Loucy (cell line): ENCODE measurements at regions not wholly inside any gene's neighbourhood (a gene's known extent, or its start where the extent isn't known, plus 50 kb on each side); places are given as distances from the start of the nearest gene placed in this dataset.

Experiments used
- H2AFZ ChIP-seq: fragments of 200-600 bp; sonication (generic); 2 replicates; pipeline ENCODE4 v1.6.0; 2016; ENCODE audit warnings: antibody characterized with exemption, mild to moderate bottlenecking, low read length, moderate library complexity
- H3F3A ChIP-seq: fragments of 200-600 bp; 2 replicates; pipeline ENCODE4 v1.6.0; 2016; ENCODE audit warnings: antibody characterized with exemption, low read depth, mild to moderate bottlenecking
- H3K27me3 ChIP-seq: fragments of 200-600 bp; sonication (generic); 2 replicates; pipeline ENCODE4 v1.6.1; 2014; ENCODE audit warnings: low read length, mild to moderate bottlenecking; ENCODE audit not compliant: insufficient read depth, poor library complexity, severe bottlenecking
- H3K36me3 ChIP-seq: fragments of 200-600 bp; sonication (generic); 2 replicates; pipeline ENCODE4 v1.6.1; 2016; ENCODE audit warnings: low read length; ENCODE audit not compliant: insufficient read depth
- H3K4me1 ChIP-seq: fragments of 200-600 bp; sonication (generic); 2 replicates; pipeline ENCODE4 v1.5.1; 2014; ENCODE audit warnings: low read length, mild to moderate bottlenecking; ENCODE audit not compliant: insufficient read depth, poor library complexity, severe bottlenecking
- H3K4me2 ChIP-seq: fragments of 200-600 bp; sonication (generic); 2 replicates; pipeline ENCODE4 v1.6.0; 2014; ENCODE audit warnings: antibody characterized with exemption, low read length, low read depth, mild to moderate bottlenecking; ENCODE audit not compliant: poor library complexity, severe bottlenecking
- H3K4me3 ChIP-seq: fragments of 200-600 bp; sonication (generic); 2 replicates; pipeline ENCODE4 v1.5.1; 2014; ENCODE audit warnings: low read length, mild to moderate bottlenecking, mixed read lengths; ENCODE audit not compliant: poor library complexity, severe bottlenecking
- H3K79me2 ChIP-seq: fragments of 200-600 bp; sonication (generic); 2 replicates; pipeline ENCODE4 v1.6.1; 2014; ENCODE audit warnings: low read length; ENCODE audit not compliant: insufficient read depth
- H3K9ac ChIP-seq: fragments of 200-600 bp; sonication (generic); 2 replicates; pipeline ENCODE4 v1.6.0; 2014; ENCODE audit warnings: mild to moderate bottlenecking, low read depth, low read length, moderate library complexity; ENCODE audit not compliant: poor library complexity, severe bottlenecking
- H3K9me2 ChIP-seq: fragments of 200-600 bp; sonication (generic); replicated peaks from 2 replicates; pipeline ENCODE4 v1.6.1; 2016; ENCODE audit warnings: low read depth, low read length, mixed read lengths
- H3K9me3 ChIP-seq: fragments of 200-600 bp; sonication (generic); 2 replicates; pipeline ENCODE4 v1.6.1; 2014; ENCODE audit warnings: mild to moderate bottlenecking, antibody characterized with exemption, low read length, low read depth; ENCODE audit not compliant: insufficient read depth
- H4K20me1 ChIP-seq: fragments of 200-600 bp; sonication (generic); 2 replicates; pipeline ENCODE4 v1.6.0; 2014; ENCODE audit warnings: antibody characterized with exemption, low read length, mild to moderate bottlenecking; ENCODE audit not compliant: insufficient read depth, poor library complexity, severe bottlenecking
- CTCF ChIP-seq: fragments of 200-600 bp; sonication (generic); conservative IDR thresholded peaks from 2 replicates; pipeline ENCODE4 v1.5.1; 2014; ENCODE audit warnings: mild to moderate bottlenecking, antibody characterized with exemption, low read length
- EZH2phosphoT487 ChIP-seq: fragments of 200-600 bp; IDR thresholded peaks from 2 replicates; pipeline ENCODE4 v1.6.1; 2018; ENCODE audit warnings: antibody characterized with exemption, mild to moderate bottlenecking, moderate library complexity, borderline replicate concordance

- Histone ChIP-seq H4K20me1 (no peaks in the 10 kb centered on the region), H3K9me2 (no peaks in the 10 kb centered on the region), H3K4me1 (no peaks in the 10 kb centered on the region), H3K36me3 (no peaks in the 10 kb centered on the region), H3K9me3 (no peaks in the 10 kb centered on the region), H3K4me3 (no peak overlapping the region), H3K79me2 (no peaks in the 10 kb centered on the region), H3K27me3 (no peaks in the 10 kb centered on the region), H3K4me2 (no peak overlapping the region), H2AFZ (no peak overlapping the region), H3F3A (no peaks in the 10 kb centered on the region), H3K9ac (no peak overlapping the region)
- TF ChIP-seq CTCF, result no peak
- TF ChIP-seq EZH2phosphoT487, result no peak
These were observed 410.3 kb downstream of the SLC6A15 start for GRCh38 chr12:84502180-84502860.

- Histone ChIP-seq H3K36me3 (no peaks in the 10 kb centered on the region), H3K27me3 (no peaks in the 10 kb centered on the region), H3K79me2 (no peaks in the 10 kb centered on the region), H3K9me2 (no peaks in the 10 kb centered on the region), H3K4me2 (no peak overlapping the region), H2AFZ (no peak overlapping the region), H3F3A (no peaks in the 10 kb centered on the region), H3K4me3 (no peak overlapping the region), H3K9me3 (no peaks in the 10 kb centered on the region), H4K20me1 (no peaks in the 10 kb centered on the region), H3K9ac (no peak overlapping the region), H3K4me1 (no peaks in the 10 kb centered on the region)
- TF ChIP-seq EZH2phosphoT487 (no peak), CTCF (no peak)
These were observed 414.8 kb downstream of the SLC6A15 start for GRCh38 chr12:84497819-84498218.

GRCh38 chr12:84495711-84496110 lies 416.9 kb downstream of the SLC6A15 start:
- Histone ChIP-seq H3K9me3 (no peaks in the 10 kb centered on the region), H4K20me1 (no peaks in the 10 kb centered on the region), H3K4me3 (no peak overlapping the region), H2AFZ (no peak overlapping the region), H3F3A (no peaks in the 10 kb centered on the region), H3K4me2 (no peak overlapping the region), H3K9ac (no peak overlapping the region), H3K79me2 (no peaks in the 10 kb centered on the region), H3K4me1 (no peaks in the 10 kb centered on the region), H3K9me2 (no peaks in the 10 kb centered on the region), H3K27me3 (no peaks in the 10 kb centered on the region), H3K36me3 (no peaks in the 10 kb centered on the region)
- no peak for TF ChIP-seq CTCF
- TF ChIP-seq EZH2phosphoT487, result no peak
